ENCODE measurements at regions not wholly inside any gene's neighbourhood (a gene's known extent, or its start where the extent isn't known, plus 50 kb on each side); places are given as distances from the start of the nearest gene placed in this dataset.
"Not testable (repeated sequence)": the region's sequence is repeated elsewhere in the genome, so short reads cannot be mapped to it uniquely, and the experiment has no call there.

DNA sequence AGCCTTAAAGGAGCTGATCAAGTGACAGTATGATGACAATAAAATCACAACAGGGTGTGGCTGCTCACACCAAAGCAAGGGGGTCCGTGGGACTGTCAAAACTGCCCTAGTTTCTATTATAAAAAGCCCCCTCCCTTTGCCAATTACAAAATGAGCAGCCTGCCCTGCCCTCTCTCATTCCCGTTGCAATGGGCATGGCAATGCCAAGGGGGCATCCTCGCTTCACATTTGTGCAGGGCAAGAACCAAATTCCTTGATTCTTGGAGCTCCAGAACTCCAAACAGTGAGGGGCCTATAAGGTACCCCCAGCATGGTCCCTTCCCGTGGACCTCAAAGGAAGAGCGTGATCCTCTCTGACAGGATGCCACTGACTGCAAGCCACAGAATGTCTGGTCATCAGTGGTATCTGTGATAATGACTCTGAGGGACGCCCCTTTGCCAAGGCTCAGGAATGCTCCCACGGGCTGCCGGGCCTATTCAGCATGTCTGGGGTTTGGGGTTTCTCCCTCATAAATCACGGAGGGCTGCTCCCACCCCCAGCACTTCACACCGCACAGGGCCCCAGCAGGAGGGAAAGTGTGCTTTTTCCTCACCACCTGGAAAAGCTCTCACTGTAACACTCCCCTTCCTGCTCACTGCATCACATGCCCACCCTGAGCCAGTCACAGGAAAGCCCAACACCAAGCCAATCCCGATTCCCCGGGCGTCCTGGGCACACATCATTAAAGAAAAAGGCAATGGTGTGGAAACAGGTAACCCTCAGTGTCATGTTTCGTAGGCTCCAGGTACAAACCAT lies 105.1 kb upstream of the TRPM1 start:
- no peak overlapping the region for H2AK5ac ChIP-seq (ENCODE audit: low read length, severe bottlenecking)
- no peak overlapping the region for H3K4ac ChIP-seq (ENCODE audit: low read depth in 1 of 2, low read length in 2 of 2)
- peaks cover 6% of the 10 kb centered on the region for H3K9me3 ChIP-seq (ENCODE audit: control insufficient read depth, low read length)
- H3K27me3 ChIP-seq (ENCODE audit: control insufficient read depth in 1 of 2, insufficient read depth in 1 of 2, low read length in 2 of 2) = peaks cover 41 to 56% of the 10 kb centered on the region in 2 experiments
- no peak overlapping the region for H3K18ac ChIP-seq (ENCODE audit: low read depth in 1 of 2, low read length in 2 of 2)
- no peak overlapping the region for H3K14ac ChIP-seq (ENCODE audit: low read length in 2 of 2)
- no peak for DNase-seq
- H2BK5ac ChIP-seq (ENCODE audit: low read depth, low read length, poor library complexity, severe bottlenecking) = no peak overlapping the region
- H3K4me1 ChIP-seq (ENCODE audit: control insufficient read depth, insufficient read depth, low read depth, low read length) = peaks cover 4% of the 10 kb centered on the region
- no peak overlapping the region for H3K27ac ChIP-seq (ENCODE audit: low read length, poor library complexity, severe bottlenecking)
- no peaks in the 10 kb centered on the region for H3K36me3 ChIP-seq (ENCODE audit: control insufficient read depth in 1 of 2, insufficient read depth in 2 of 2, low read depth in 1 of 2, low read length in 2 of 2)
- H2BK120ac ChIP-seq (ENCODE audit: low read depth, low read length) = no peak overlapping the region
- no peak overlapping the region for H2AFZ ChIP-seq (ENCODE audit: low read depth, low read length)
- H2BK15ac ChIP-seq (ENCODE audit: low read depth, poor library complexity, severe bottlenecking) = no peak overlapping the region
- no peak overlapping the region for H4K8ac ChIP-seq (ENCODE audit: low read length)
- no peak overlapping the region for H2BK12ac ChIP-seq (ENCODE audit: low read length in 2 of 2)
- H3K9ac ChIP-seq (ENCODE audit: low read length) = no peak overlapping the region
- no peak overlapping the region for H4K91ac ChIP-seq (ENCODE audit: low read length)
- H3K4me3 ChIP-seq (ENCODE audit: insufficient read depth in 1 of 2, low read depth in 1 of 2, low read length in 2 of 2) = no peak overlapping the region
- H3K23ac ChIP-seq (ENCODE audit: low read length in 2 of 2) = no peak overlapping the region
- H3K4me2 ChIP-seq (ENCODE audit: low read length, poor library complexity, severe bottlenecking) = no peak overlapping the region
- 73% methylated on average over 14 of the region's 14 CpGs for WGBS
- H3K79me1 ChIP-seq (replicated peaks; ENCODE audit: low read length, poor library complexity, severe bottlenecking) = no peaks in the 10 kb centered on the region

DNA sequence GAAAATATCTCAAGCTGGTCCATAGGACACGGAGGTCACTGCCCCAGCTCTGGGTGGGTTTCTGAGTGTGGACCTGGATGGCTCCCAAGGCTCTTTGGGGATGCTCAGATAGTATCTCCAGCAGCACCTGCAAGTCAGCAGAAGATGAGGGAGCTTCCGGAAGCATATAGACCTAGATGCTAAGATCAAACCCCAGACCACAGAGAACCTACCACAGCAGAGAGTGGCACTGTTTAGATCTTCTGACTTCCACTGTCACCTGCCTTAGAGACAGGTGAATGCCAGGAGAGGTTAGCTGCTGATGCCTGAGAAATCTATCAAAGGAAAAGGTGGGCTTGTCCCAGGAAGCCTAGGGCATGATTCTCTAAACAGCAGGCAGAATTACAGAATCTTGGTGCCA lies 105.7 kb upstream of the TRPM1 start:
- no peak for DNase-seq
- Histone ChIP-seq H3K4me1 (ENCODE audit: control insufficient read depth, insufficient read depth, low read depth, low read length) (peaks cover 4% of the 10 kb centered on the region), H3K27ac (ENCODE audit: low read length, poor library complexity, severe bottlenecking) (no peak overlapping the region), H3K9me3 (ENCODE audit: control insufficient read depth, low read length) (peaks cover 6% of the 10 kb centered on the region), H2AFZ (ENCODE audit: low read depth, low read length) (no peak overlapping the region), H3K27me3 (ENCODE audit: control insufficient read depth in 1 of 2, insufficient read depth in 1 of 2, low read length in 2 of 2) (peaks cover 34 to 49% of the 10 kb centered on the region in 2 experiments), H2BK15ac (ENCODE audit: low read depth, poor library complexity, severe bottlenecking) (no peak overlapping the region), H4K8ac (ENCODE audit: low read length) (no peak overlapping the region), H2BK5ac (ENCODE audit: low read depth, low read length, poor library complexity, severe bottlenecking) (no peak overlapping the region), H3K36me3 (ENCODE audit: control insufficient read depth in 1 of 2, insufficient read depth in 2 of 2, low read depth in 1 of 2, low read length in 2 of 2) (no peaks in the 10 kb centered on the region), H3K4me2 (ENCODE audit: low read length, poor library complexity, severe bottlenecking) (no peak overlapping the region), H3K9ac (ENCODE audit: low read length) (no peak overlapping the region), H3K18ac (ENCODE audit: low read depth in 1 of 2, low read length in 2 of 2) (no peak overlapping the region), H3K23ac (ENCODE audit: low read length in 2 of 2) (no peak overlapping the region), H2AK5ac (ENCODE audit: low read length, severe bottlenecking) (no peak overlapping the region), H2BK12ac (ENCODE audit: low read length in 2 of 2) (no peak overlapping the region), H2BK120ac (ENCODE audit: low read depth, low read length) (no peak overlapping the region), H3K14ac (ENCODE audit: low read length in 2 of 2) (no peak overlapping the region), H3K4ac (ENCODE audit: low read depth in 1 of 2, low read length in 2 of 2) (no peak overlapping the region), H3K79me1 (replicated peaks; ENCODE audit: low read length, poor library complexity, severe bottlenecking) (no peaks in the 10 kb centered on the region), H3K4me3 (ENCODE audit: insufficient read depth in 1 of 2, low read depth in 1 of 2, low read length in 2 of 2) (no peak overlapping the region), H4K91ac (ENCODE audit: low read length) (no peak overlapping the region)
- WGBS = 79% methylated on average over 2 of the region's 2 CpGs

DNA sequence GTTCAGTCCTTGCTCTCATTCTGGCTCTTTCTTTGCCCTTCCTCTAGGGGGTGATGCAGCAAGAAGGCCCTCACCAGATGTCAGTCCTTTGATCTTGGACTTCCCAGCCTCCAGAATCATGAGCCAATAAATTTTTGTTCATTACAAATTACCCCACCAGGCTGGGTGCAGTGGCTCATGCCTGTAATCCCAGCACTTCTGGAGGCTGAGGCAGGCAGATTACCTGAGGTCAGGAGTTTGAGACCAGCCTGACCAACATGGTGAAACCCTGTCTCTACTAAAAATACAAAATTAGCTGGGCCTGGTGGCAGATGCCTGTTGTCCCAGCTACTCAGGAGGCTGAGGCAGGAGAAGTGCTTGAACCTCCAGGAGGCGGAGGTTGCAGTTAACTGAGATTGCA lies 106.3 kb upstream of the TRPM1 start:
- H3K23ac ChIP-seq (ENCODE audit: low read length in 2 of 2); H3K36me3 ChIP-seq (ENCODE audit: control insufficient read depth in 1 of 2, insufficient read depth in 2 of 2, low read depth in 1 of 2, low read length in 2 of 2); H2BK15ac ChIP-seq (ENCODE audit: low read depth, poor library complexity, severe bottlenecking); H2BK12ac ChIP-seq (ENCODE audit: low read length in 2 of 2); H3K27ac ChIP-seq (ENCODE audit: low read length, poor library complexity, severe bottlenecking); H2AK5ac ChIP-seq (ENCODE audit: low read length, severe bottlenecking); H2AFZ ChIP-seq (ENCODE audit: low read depth, low read length); H3K79me1 ChIP-seq (replicated peaks; ENCODE audit: low read length, poor library complexity, severe bottlenecking); H2BK5ac ChIP-seq (ENCODE audit: low read depth, low read length, poor library complexity, severe bottlenecking); H3K14ac ChIP-seq (ENCODE audit: low read length in 2 of 2); H2BK120ac ChIP-seq (ENCODE audit: low read depth, low read length); H3K4me2 ChIP-seq (ENCODE audit: low read length, poor library complexity, severe bottlenecking); H3K18ac ChIP-seq (ENCODE audit: low read depth in 1 of 2, low read length in 2 of 2); H3K9ac ChIP-seq (ENCODE audit: low read length); H4K91ac ChIP-seq (ENCODE audit: low read length); H3K4me3 ChIP-seq (ENCODE audit: insufficient read depth in 1 of 2, low read depth in 1 of 2, low read length in 2 of 2); H3K4ac ChIP-seq (ENCODE audit: low read depth in 1 of 2, low read length in 2 of 2); H4K8ac ChIP-seq (ENCODE audit: low read length); DNase-seq; H3K4me1 ChIP-seq (ENCODE audit: control insufficient read depth, insufficient read depth, low read depth, low read length); H3K9me3 ChIP-seq (ENCODE audit: control insufficient read depth, low read length): not testable (repeated sequence)
- peaks cover 28 to 43% of the 10 kb centered on the region in 2 experiments for H3K27me3 ChIP-seq (ENCODE audit: control insufficient read depth in 1 of 2, insufficient read depth in 1 of 2, low read length in 2 of 2)
- 80% methylated on average over 1 of the region's 1 CpG for WGBS

DNA sequence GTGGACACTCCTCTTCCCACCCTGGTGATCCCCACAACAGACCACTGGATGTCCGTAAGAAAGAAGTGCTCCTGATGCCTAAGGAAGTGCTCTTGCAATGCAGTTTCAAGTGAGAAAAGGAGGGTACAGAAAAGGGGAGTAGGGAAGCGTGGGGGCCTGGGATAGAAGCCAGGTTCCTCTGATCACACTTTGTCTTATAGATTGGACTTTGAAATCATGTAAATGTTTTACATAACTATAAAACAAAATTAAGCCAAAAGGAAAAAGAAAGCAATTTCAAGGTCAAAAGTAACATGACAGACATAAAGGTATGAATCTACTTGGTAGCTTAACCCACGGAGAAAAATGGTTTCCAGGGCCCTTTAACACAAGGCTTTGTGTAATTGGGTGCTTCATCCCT lies 107.3 kb upstream of the TRPM1 start:
- Histone ChIP-seq H3K4ac (ENCODE audit: low read depth in 1 of 2, low read length in 2 of 2) (no peak overlapping the region), H3K14ac (ENCODE audit: low read length in 2 of 2) (no peak overlapping the region), H4K8ac (ENCODE audit: low read length) (no peak overlapping the region), H2AFZ (ENCODE audit: low read depth, low read length) (no peak overlapping the region), H2BK120ac (ENCODE audit: low read depth, low read length) (no peak overlapping the region), H3K36me3 (ENCODE audit: control insufficient read depth in 1 of 2, insufficient read depth in 2 of 2, low read depth in 1 of 2, low read length in 2 of 2) (no peaks in the 10 kb centered on the region), H3K79me1 (replicated peaks; ENCODE audit: low read length, poor library complexity, severe bottlenecking) (no peaks in the 10 kb centered on the region), H3K27ac (ENCODE audit: low read length, poor library complexity, severe bottlenecking) (no peak overlapping the region), H3K27me3 (ENCODE audit: control insufficient read depth in 1 of 2, insufficient read depth in 1 of 2, low read length in 2 of 2) (peaks cover 19 to 34% of the 10 kb centered on the region in 2 experiments), H3K18ac (ENCODE audit: low read depth in 1 of 2, low read length in 2 of 2) (no peak overlapping the region), H3K4me1 (ENCODE audit: control insufficient read depth, insufficient read depth, low read depth, low read length) (peaks cover 4% of the 10 kb centered on the region), H3K4me2 (ENCODE audit: low read length, poor library complexity, severe bottlenecking) (no peak overlapping the region), H2BK5ac (ENCODE audit: low read depth, low read length, poor library complexity, severe bottlenecking) (no peak overlapping the region), H3K23ac (ENCODE audit: low read length in 2 of 2) (no peak overlapping the region), H2BK12ac (ENCODE audit: low read length in 2 of 2) (no peak overlapping the region), H3K4me3 (ENCODE audit: insufficient read depth in 1 of 2, low read depth in 1 of 2, low read length in 2 of 2) (no peak overlapping the region), H3K9me3 (ENCODE audit: control insufficient read depth, low read length) (peaks cover 6% of the 10 kb centered on the region), H2AK5ac (ENCODE audit: low read length, severe bottlenecking) (no peak overlapping the region), H4K91ac (ENCODE audit: low read length) (no peak overlapping the region), H3K9ac (ENCODE audit: low read length) (no peak overlapping the region), H2BK15ac (ENCODE audit: low read depth, poor library complexity, severe bottlenecking) (no peak overlapping the region)
- no peak for DNase-seq
- 78% methylated on average over 3 of the region's 3 CpGs for WGBS

All from mesenchymal stem cell (in vitro differentiated cells and primary cell).